ENCODE measurements at regions not wholly inside any gene's neighbourhood (a gene's known extent, or its start where the extent isn't known, plus 50 kb on each side); places are given as distances from the start of the nearest gene placed in this dataset.

DNA sequence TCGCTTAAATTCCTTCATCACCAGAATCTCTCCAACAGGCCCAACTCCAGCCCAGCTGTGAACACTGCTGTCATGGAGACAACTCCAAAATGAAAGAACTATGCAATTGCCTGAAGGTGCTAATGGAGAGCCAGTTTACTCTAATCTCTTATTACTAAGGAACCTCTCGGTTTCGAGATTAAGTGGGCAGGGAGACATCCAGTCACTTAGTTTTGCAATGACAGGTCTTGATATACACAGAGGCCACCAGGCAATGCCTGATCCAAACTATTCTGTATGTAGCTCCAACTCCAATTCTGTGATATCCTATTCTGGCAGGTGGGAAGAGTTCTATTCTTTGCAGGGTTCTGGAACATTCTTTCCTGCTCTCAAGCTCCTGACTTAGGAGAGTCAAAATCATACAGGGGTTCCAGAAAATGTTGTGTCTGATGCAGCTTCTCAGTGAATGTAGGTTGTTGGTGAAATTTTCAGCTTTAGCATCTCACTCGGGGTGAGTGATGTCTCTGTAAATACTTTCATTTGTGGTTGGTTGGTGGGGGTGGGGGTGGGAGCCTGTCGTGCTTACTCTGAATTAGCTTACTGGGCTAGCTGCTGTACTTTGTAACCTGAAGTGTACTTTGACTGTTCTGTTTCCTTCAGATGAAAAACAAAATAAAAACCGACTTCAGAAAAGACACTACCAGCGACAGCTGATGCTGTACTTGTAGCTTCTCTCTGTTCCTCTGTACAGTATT is 170.9 kb downstream of the PALM2AKAP2 start:
- DNase-seq (ENCODE audit: low read depth), result no peak

DNA sequence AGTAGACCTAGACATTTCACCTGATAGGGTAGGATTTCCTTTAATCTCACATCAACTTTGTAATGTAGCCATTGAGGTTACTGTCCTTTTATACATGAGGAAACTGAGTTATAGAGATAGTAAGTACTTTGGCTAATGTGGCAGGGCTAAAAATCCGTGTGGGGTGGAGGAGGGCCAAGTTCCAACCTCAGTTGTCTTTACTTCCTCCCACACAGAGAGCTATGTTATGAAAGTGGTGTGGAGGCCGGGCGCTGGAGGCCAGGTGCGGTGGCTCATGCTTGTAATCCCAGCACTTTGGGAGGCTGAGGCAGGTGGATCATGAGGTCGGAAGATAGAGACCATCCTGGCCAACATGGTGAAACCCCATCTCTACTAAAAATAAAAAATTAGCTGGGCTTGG is 173.3 kb downstream of the PALM2AKAP2 start:
- no peak for DNase-seq (ENCODE audit: low read depth)

- no peak for DNase-seq (ENCODE audit: low read depth)
These were observed 174.0 kb downstream of the PALM2AKAP2 start for GRCh38 chr9:109953813-109954497.

GRCh38 chr9:109956717-109957440 is 176.9 kb downstream of the PALM2AKAP2 start:
- DNase-seq (ENCODE audit: low read depth), result no peak

DNA sequence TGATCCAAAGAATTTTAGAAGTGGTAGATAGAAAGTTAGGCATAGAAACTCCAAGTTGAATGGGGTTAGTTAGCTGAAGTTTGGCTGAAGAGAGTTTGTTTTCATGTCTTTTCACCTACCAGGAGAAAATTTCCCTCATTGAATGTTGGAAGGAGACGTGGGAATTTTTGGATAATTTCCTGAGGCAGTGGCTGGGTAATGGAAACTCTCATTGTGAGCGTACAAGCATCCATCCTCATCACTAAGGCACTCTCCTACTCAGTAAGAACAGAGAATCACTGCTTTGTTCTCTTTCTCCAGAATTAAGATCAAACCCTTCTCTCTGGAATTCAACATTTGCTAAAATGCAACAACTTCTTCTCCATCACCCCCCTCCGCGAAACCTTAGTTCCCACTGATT is 179.7 kb downstream of the PALM2AKAP2 start:
- no peak for DNase-seq (ENCODE audit: low read depth)

DNA sequence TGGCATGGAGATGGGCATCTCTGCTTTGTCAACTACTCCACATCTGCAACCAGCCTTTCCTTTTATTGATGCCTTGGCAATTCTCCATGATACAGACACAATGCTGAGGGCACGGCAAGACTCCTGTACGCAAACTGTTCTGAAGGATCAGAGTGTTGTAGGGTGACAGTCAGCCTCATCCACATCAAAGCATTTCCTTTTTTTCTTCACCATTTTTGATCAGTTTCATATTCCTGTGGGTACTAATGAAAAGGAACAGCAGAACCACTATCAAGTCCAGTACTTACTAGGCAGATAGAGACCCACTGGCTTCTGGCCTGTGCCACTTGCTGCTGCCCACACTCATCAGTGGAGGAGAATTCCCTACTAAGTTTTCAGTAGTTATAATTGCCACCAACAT is 181.6 kb downstream of the PALM2AKAP2 start:
- no peak for DNase-seq (ENCODE audit: low read depth)

GRCh38 chr9:109962215-109962614 is 182.2 kb downstream of the PALM2AKAP2 start:
- DNase-seq (ENCODE audit: low read depth), result no peak

GRCh38 chr9:109963079-109963478 is 183.1 kb downstream of the PALM2AKAP2 start:
- DNase-seq (ENCODE audit: low read depth), result no peak

GRCh38 chr9:109966643-109967368 is 186.8 kb downstream of the PALM2AKAP2 start:
- DNase-seq (ENCODE audit: low read depth), result no peak

GRCh38 chr9:109967651-109968642 is 187.9 kb downstream of the PALM2AKAP2 start:
- DNase-seq (ENCODE audit: low read depth), result no peak

- no peak for DNase-seq (ENCODE audit: low read depth)
These were observed 189.0 kb downstream of the PALM2AKAP2 start for GRCh38 chr9:109969011-109969410.

DNA sequence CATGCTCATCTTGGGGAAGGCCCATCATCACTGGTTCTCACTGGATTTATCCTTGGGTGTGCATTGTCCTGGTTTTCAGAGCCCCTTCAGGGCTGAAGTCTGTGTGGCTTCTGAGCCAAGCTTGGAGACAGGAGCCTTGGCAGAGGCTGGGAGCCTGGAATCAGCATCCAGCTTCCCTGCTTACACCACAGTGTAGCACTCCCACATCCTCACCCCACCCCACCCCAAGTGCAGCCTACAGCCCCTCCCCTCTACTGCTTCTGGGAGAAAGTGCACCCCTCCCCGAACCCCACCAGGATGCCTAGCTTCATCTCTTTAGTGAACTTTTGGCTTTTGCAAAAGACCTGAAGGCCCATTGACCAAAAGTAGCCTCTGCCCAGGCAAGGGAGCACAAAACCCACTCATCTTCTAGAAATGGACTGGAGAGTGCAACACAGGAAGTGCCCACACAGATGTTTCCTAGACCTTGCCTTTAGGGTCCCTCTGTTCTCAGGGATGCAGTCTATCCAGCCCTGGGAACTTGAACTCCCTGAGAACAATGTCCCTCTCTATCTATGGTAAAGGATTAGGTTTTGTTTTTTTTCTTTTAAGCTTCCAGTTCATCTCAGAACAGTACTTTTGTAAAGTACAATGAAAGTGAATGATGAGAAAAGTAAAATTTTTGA is 189.7 kb downstream of the PALM2AKAP2 start:
- DNase-seq (ENCODE audit: low read depth), result no peak

GRCh38 chr9:109971226-109971625 is 191.2 kb downstream of the PALM2AKAP2 start:
- no peak for DNase-seq (ENCODE audit: low read depth)

DNA sequence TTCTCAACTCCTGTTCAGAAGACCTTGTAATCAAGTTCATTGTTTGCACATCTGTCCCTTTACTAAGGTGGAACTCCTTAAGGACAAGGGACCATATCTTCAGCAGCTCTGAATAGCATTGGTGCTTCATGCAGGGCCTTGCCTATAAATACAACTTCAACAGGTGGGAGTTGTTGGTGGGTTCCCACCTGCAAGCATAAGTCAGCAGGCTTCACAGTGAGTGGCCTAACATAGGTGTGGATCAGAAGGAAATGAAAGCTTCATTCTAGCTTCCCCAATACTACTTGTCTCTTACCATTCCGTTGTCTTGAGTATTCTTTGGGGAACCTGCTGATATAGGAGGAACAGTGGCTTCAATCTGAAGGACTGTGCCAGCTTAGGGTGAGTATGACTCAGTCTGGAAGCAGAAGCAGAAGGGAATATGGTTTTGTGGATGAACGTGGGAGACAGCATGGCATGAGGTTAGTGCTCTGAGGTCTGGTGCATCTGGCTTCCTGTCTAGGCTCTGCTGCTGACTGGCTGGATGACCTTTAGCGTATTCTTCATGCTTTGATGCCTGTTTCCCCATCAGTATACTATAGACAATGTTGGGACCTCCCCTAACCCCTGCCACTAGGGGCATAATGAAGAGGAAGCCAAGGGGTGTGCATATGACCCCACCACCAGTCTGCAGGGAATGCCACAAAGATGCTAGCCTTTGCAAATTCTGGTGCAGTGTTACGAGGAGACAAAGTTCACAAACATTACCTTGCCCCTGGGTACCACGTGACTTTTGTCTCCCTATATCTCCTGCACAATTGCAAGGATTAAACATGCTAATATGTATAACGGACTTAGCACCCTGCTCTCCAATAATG is 192.3 kb downstream of the PALM2AKAP2 start:
- DNase-seq (ENCODE audit: low read depth), result no peak

GRCh38 chr9:109973336-109973735 is 193.3 kb downstream of the PALM2AKAP2 start:
- no peak for DNase-seq (ENCODE audit: low read depth)

DNA sequence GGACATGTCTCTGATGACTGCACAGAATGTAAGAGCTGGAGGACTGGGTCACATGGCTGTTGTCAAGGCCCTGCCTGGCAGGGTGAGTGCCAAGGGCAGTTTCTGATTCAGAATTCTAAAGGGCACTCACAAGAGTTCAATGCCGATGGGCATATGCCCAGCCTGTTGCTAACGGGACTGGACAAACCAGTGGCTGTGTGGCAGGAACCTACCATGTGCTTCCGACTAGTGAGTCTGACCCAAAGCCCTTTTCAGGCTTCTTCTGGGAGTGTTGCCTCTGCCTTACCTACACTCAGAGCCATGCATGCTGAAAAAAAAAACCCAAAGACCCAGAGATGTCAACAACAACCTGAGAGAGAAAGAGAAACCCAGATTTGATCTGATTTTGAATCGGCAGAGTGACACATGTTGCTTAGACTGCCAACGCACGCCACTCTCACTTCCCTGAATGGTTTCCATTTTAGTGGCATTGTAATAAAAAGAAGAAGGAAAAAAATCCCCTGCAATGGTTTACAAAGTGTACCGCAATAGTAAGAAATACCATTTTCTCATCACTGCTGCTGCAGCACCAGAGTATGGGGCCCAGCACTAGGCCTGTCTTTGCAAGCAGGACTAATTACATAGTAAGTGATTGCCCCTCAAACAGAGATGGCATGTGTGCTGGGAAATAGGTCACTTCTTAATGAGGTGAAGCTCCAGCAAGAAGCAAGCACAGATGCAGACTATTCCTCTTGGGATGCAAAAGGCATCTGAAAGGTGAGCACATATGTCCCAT is 194.3 kb downstream of the PALM2AKAP2 start:
- no peak for DNase-seq (ENCODE audit: low read depth)

DNA sequence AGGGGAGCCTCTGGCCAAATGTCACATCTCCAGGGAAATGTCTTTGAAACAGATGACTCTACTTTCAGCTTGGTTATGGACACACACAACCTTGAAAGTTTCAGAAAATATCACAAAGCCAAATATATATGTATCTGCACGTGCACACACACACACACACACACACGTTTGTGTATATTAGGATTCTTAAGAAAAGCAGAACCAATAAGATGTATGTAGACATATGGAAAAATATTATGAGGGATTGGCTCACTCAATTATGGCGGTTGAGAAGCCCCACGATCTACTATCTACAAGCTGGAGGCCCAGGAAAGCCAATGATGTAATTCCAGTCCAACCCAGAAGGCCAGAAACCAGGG is 194.9 kb downstream of the PALM2AKAP2 start:
- DNase-seq (ENCODE audit: low read depth), result no peak

DNA sequence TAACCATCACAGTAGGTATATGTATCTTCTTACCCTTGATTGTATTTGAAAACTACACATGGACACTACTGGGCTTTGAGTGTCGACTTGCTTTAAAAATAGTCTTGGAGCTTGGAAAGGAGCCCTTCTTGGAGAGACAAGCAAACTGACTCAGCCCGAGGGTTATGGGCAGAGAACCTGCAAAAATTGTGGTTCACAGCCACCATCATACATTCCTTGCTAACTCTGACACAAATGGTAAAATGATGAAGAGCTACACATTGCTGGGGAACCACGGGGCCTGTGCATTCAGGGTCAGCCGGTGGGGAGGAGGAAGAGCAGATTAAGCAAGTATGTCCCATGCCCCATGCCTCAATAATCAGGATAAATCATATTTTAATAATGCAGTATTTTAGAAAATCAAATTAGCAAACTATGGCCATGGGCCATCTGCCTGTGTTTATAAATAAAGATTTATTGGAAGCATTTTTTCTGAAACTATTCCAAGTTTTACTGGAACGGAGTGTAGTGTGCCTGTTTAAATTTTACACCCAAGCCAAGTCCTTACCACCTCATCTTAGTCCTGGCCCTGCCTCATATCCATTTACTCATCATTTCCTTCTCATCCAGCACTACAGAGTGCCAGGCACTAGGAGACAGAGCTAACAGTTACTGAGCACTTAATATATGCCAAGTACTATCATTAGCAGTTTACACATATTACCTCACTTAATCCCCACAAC is 195.7 kb downstream of the PALM2AKAP2 start:
- DNase-seq (ENCODE audit: low read depth), result peak; percentile 78
